ENCODE measurements at regions not wholly inside any gene's neighbourhood (a gene's known extent, or its start where the extent isn't known, plus 50 kb on each side); places are given as distances from the start of the nearest gene placed in this dataset.
"Not testable (repeated sequence)": the region's sequence is repeated elsewhere in the genome, so short reads cannot be mapped to it uniquely, and the experiment has no call there.

GRCh38 chr6:130676077-130676772 lies 151.0 kb upstream of the SMLR1 start:
- DNase-seq = peak; percentile 72

- no peak for DNase-seq
Observed at GRCh38 chr6:130676773-130677144, 150.4 kb upstream of the SMLR1 start.

- DNase-seq = no peak
Observed at GRCh38 chr6:130677312-130677711, 149.9 kb upstream of the SMLR1 start.

- no peak for DNase-seq
Observed at GRCh38 chr6:130677766-130678165, 149.4 kb upstream of the SMLR1 start.

GRCh38 chr6:130679684-130680083 lies 147.5 kb upstream of the SMLR1 start:
- DNase-seq = no peak

- DNase-seq = no peak
Observed at GRCh38 chr6:130680116-130680515, 147.1 kb upstream of the SMLR1 start.

- DNase-seq = no peak
Observed at GRCh38 chr6:130681028-130681427, 146.2 kb upstream of the SMLR1 start.

- no peak for DNase-seq
Observed at GRCh38 chr6:130682066-130682465, 145.1 kb upstream of the SMLR1 start.

GRCh38 chr6:130683761-130684517 lies 143.3 kb upstream of the SMLR1 start:
- no peak for DNase-seq

- DNase-seq = no peak
Observed at GRCh38 chr6:130692659-130693058, 134.5 kb upstream of the SMLR1 start.

GRCh38 chr6:130693944-130694343 lies 133.3 kb upstream of the SMLR1 start:
- no peak for DNase-seq

- no peak for DNase-seq
Observed at GRCh38 chr6:130694606-130695005, 132.6 kb upstream of the SMLR1 start.

GRCh38 chr6:130696806-130697205 lies 130.4 kb upstream of the SMLR1 start:
- no peak for DNase-seq

GRCh38 chr6:130697271-130697994 lies 129.8 kb upstream of the SMLR1 start:
- no peak for DNase-seq

- DNase-seq = peak; percentile 51
Observed at GRCh38 chr6:130697995-130698535, 129.1 kb upstream of the SMLR1 start.

GRCh38 chr6:130699742-130700141 lies 127.5 kb upstream of the SMLR1 start:
- no peak for DNase-seq

- DNase-seq = no peak
Observed at GRCh38 chr6:130700397-130700796, 126.8 kb upstream of the SMLR1 start.

- DNase-seq = no peak
Observed at GRCh38 chr6:130708338-130708737, 118.9 kb upstream of the SMLR1 start.

- DNase-seq = not testable (repeated sequence)
Observed at GRCh38 chr6:130711641-130712040, 115.6 kb upstream of the SMLR1 start.

GRCh38 chr6:130713144-130713543 lies 114.1 kb upstream of the SMLR1 start:
- DNase-seq = no peak

- no peak for DNase-seq
Observed at GRCh38 chr6:130715058-130715457, 112.1 kb upstream of the SMLR1 start.

- no peak for DNase-seq
Observed at GRCh38 chr6:130716466-130716865, 110.7 kb upstream of the SMLR1 start.

- no peak for DNase-seq
Observed at GRCh38 chr6:130717657-130718056, 109.5 kb upstream of the SMLR1 start.

Data from right forelimb (tissue), 1 donor.